ENCODE measurements at regions not wholly inside any gene's neighbourhood (a gene's known extent, or its start where the extent isn't known, plus 50 kb on each side); places are given as distances from the start of the nearest gene placed in this dataset.

DNA sequence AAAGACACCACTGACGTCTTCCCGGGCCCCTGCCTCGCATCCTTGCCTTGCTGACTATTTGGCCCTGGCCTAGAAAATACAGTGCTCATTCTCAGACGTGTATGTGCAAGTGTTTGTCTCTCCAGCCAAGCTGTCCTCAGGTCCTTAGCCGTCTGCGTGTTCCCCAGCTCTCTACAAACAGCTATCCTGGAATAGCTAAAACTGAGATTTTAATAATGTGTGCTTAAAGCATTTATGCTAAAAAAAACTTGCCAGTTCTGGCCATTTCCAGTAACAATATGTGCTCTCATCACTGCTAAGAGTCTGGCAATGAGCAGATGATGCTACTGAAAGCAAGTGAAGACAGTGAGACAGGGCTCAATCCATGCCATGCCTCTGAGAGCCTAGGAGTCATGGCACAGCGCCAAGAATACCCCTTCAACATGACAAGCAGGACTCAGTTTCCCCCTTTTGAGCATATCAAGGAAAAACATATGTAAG is 55.7 kb downstream of the IRF2BP2 start:
- no peak for DNase-seq

- DNase-seq = no peak
These were observed 56.5 kb downstream of the IRF2BP2 start for GRCh38 chr1:234553240-234554188.

DNA sequence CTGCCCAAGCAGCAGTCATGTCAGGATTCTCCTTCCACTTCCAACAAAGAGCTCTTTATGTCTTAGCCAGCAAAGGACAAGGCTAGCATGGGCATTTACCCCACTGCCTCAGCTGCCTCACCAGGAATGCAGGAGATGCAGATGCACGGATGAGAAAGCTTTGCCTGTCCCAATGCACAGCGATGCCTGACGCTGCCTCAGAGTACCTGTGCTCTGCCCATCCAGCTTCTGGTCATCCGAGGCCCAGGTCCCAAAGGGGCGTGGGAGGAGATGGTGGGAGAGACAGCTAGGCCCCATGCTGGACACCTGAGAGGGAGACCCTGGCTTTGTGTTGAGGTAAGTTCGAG is 59.0 kb downstream of the IRF2BP2 start:
- DNase-seq = no peak

- DNase-seq = no peak
These were observed 59.5 kb downstream of the IRF2BP2 start for GRCh38 chr1:234550341-234551031.

- no peak for DNase-seq
These were observed 60.4 kb downstream of the IRF2BP2 start for GRCh38 chr1:234549447-234550021.

- no peak for DNase-seq
These were observed 62.8 kb downstream of the IRF2BP2 start for GRCh38 chr1:234546890-234547788.

- DNase-seq = no peak
These were observed 63.6 kb downstream of the IRF2BP2 start for GRCh38 chr1:234546387-234546704.

GRCh38 chr1:234545517-234546386 is 64.2 kb downstream of the IRF2BP2 start:
- no peak for DNase-seq

- DNase-seq = peak; percentile 20
These were observed 65.2 kb upstream of the TARBP1 start for GRCh38 chr1:234544087-234544579.

DNA sequence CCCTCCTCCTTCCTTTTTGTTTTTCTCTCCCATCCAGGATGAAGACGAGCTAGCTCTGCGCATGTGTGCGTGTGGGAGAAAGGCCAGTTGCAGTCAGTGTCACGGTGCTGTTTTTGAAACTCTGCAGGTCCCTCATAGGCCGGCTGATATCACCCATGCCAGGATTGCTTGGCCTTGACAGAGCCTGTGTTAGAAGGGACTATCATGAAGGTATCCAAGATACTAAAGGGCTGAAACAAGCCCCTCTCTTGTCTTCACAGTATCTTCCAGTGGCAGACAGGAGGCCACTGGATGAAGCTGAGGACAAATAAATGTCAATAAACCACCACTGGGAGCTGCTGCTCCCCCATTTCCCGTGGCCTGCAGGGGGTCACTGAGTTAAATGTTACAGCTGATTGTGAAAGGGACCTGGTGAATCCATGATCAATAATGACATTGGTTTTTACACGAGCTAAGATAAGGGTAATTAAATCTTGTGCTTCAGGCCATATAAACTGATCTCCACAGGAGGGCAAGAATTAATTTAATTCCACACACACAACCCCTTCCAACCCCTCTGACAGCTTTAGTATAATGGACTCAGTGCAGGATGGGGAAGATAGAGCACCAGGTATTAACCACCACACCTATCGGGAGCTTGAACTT is 64.6 kb upstream of the TARBP1 start:
- DNase-seq = no peak

GRCh38 chr1:234542211-234542850 is 63.4 kb upstream of the TARBP1 start:
- no peak for DNase-seq

- peak; percentile 7 for DNase-seq
These were observed 62.5 kb upstream of the TARBP1 start for GRCh38 chr1:234541286-234541975.

DNA sequence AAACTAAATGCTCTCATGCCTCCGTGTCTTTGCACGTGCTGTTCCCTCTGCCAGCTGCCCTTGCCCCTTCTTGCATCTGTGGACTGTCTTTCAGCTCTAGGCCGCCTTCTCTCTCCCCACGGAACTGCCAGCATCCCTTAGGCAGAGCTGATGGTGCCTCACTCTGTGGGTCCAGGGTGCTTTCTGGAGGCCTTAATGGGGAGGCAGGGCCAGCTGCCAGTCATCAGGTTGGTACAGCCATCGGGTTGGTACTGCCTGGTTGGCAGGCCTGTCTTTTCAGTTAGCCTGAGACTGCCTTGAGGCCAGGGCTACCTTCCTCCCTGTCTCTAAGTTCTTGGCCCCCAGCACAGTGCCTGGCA is 61.4 kb upstream of the TARBP1 start:
- DNase-seq = no peak

GRCh38 chr1:234539666-234540403 is 60.9 kb upstream of the TARBP1 start:
- DNase-seq = no peak

DNA sequence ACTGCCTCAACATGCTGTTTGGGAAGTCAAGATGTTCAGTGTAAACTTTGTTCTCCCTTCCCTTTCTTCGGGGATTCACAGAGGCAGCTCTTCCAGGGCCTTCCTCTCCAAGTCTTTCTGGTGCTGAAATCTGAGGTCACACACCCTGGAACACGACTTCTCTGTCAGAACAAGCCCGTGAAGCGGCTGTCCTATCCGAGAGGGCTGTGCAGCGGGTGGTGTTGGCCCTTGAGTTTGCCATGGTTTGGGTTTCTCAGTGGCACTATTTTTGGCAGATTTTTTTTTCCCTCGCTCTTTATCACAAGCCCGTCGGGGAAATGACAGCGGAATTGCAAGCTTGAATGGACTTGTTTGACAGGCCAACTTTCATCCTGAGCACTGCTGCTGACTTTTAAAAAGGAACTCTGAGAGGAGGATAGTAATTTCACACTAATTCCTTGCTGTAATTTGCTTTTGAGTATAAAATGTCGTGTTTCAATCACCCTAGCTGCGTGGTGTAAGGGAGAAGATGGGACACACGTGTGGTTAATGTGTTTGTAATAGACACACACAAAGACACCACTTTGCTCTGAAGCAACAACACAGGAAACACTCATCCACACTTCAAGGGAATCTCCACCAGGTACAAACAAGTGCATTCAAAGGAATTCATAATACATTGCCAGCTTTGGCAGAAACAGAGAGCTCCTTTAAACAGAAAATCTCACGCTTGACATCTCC is 60.1 kb upstream of the TARBP1 start:
- no peak for DNase-seq

GRCh38 chr1:234538062-234538731 is 59.2 kb upstream of the TARBP1 start:
- no peak for DNase-seq

DNA sequence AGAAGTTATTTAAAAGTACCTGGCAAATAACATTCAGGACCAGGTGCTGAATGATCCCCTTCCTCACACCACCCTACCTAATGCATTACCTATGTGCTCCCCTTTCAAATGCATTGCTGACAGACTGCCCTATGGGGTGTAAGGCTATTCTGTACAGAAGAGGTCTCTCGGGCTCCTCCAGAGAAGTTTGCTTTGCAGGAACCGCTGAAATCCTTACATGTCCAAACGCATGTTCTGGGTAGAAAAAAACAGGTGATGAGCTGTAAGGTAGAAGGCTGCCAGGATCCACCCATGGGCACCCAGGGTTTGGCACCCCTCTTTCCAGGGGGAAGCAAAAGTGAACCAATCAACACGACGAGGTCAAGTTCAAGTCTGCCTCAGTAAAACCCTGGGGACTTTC is 58.3 kb upstream of the TARBP1 start:
- DNase-seq = no peak

GRCh38 chr1:234536741-234537140 is 57.8 kb upstream of the TARBP1 start:
- DNase-seq = no peak
